Upper lobe of left lung (tissue), 4 donors: ENCODE measurements at regions not wholly inside any gene's neighbourhood (a gene's known extent, or its start where the extent isn't known, plus 50 kb on each side); places are given as distances from the start of the nearest gene placed in this dataset.

Experiments used
- CTCF ChIP-seq, 6 experiments: fragments of 450-650 bp in 4 of 6; fragments of 200-600 bp in 2 of 6; sonication (generic) in 2 of 6; IDR thresholded peaks; one replicate each; pipeline ENCODE4 v1.5.1; 2016 to 2019; ENCODE audit warnings: antibody characterized with exemption in 6 of 6
- EP300 ChIP-seq, 4 donors: sonication (generic); formaldehyde crosslinking; IDR thresholded peaks; one replicate each; pipeline ENCODE4 v1.5.1; 2017; ENCODE audit warnings: antibody characterized with exemption in 4 of 4, control low read depth in 2 of 4
- POLR2A ChIP-seq, 4 donors: fragments of 450-650 bp; IDR thresholded peaks; one replicate each; pipeline ENCODE4 v1.5.1; 2016 to 2017; ENCODE audit warnings: antibody characterized with exemption in 4 of 4, mild to moderate bottlenecking in 2 of 4

GRCh38 chr4:15188605-15189539 is 186.6 kb downstream of the CPEB2 start:
- TF ChIP-seq CTCF (IDR thresholded peaks at IDR 0.05): no peak
- no peak for TF ChIP-seq POLR2A (IDR thresholded peaks at IDR 0.05)
- TF ChIP-seq EP300 (IDR thresholded peaks at IDR 0.05): no peak
